PC-3 (cell line): ENCODE measurements at regions not wholly inside any gene's neighbourhood (a gene's known extent, or its start where the extent isn't known, plus 50 kb on each side); places are given as distances from the start of the nearest gene placed in this dataset.

ENCODE experiments used
- ATAC-seq: fragments of 200-7000 bp; cut with Tn5 transposase; 2 replicates; pipeline ENCODE4 v1.9.1; 2020; ENCODE audit warnings: mild to moderate bottlenecking, moderate library complexity
- BruUV-seq: library from RNA; stranded (reverse); fragments of 400-500 nt; replicated peaks from 2 replicates; lab custom pipeline; 2021; lab: Mats Ljungman, UMichigan
- CTCF ChIA-PET: fragments of 300-600 bp; sonication (Branson Sonifier 250); formaldehyde crosslinking; loops from one replicate; lab custom pipeline; 2022; ENCODE audit warnings: antibody characterized with exemption; lab: Charles Lee
- POLR2A ChIA-PET: fragments of 300-600 bp; sonication (Branson Sonifier 250); formaldehyde crosslinking; loops from one replicate; lab custom pipeline; 2022; ENCODE audit warnings: antibody characterized with exemption; ENCODE audit not compliant: unreplicated experiment; lab: Charles Lee
- DNase-seq: peaks from one replicate; pipeline ENCODE4 v3.0.0-alpha.2; 2015
- H2AFZ ChIP-seq: fragments of 300-600 bp; sonication (generic); 2 replicates; pipeline ENCODE4 v1.6.0; 2016; ENCODE audit warnings: antibody characterized with exemption, low read length
- H3F3A ChIP-seq: fragments of 300-600 bp; sonication (generic); one replicate; pipeline ENCODE4 v1.6.0; 2017; ENCODE audit warnings: antibody characterized with exemption, low read length, control low read depth, mild to moderate bottlenecking; ENCODE audit not compliant: unreplicated experiment
- H3K27ac ChIP-seq: fragments of 300-600 bp; sonication (generic); 2 replicates; pipeline ENCODE4 v1.5.1; 2016; ENCODE audit warnings: mild to moderate bottlenecking, low read length
- H3K27me3 ChIP-seq: fragments of 300-600 bp; sonication (generic); 2 replicates; pipeline ENCODE4 v1.6.1; 2016; ENCODE audit warnings: low read length, mixed read lengths
- H3K36me3 ChIP-seq: fragments of 300-600 bp; sonication (generic); 2 replicates; pipeline ENCODE4 v1.6.1; 2016; ENCODE audit warnings: low read depth, mixed run types, low read length, mixed read lengths
- H3K4me1 ChIP-seq: fragments of 300-600 bp; sonication (generic); 2 replicates; pipeline ENCODE4 v1.5.1; 2016; ENCODE audit warnings: low read length; ENCODE audit not compliant: insufficient read depth
- H3K4me2 ChIP-seq: fragments of 300-600 bp; sonication (generic); 2 replicates; pipeline ENCODE4 v1.6.0; 2016; ENCODE audit warnings: low read length
- H3K4me3 ChIP-seq: fragments of 300-600 bp; sonication (generic); 2 replicates; pipeline ENCODE4 v1.5.1; 2016; ENCODE audit warnings: mild to moderate bottlenecking, low read length, mixed read lengths
- H3K79me2 ChIP-seq: fragments of 300-600 bp; sonication (generic); 2 replicates; pipeline ENCODE4 v1.6.1; 2017; ENCODE audit warnings: low read length, mixed read lengths
- H3K9ac ChIP-seq: fragments of 300-600 bp; sonication (generic); 2 replicates; pipeline ENCODE4 v1.6.0; 2016; ENCODE audit warnings: mild to moderate bottlenecking, low read length
- H3K9me2 ChIP-seq: fragments of 300-600 bp; sonication (generic); replicated peaks from 2 replicates; pipeline ENCODE4 v1.6.1; 2016; ENCODE audit warnings: mixed run types, low read length, mixed read lengths
- H3K9me3 ChIP-seq: fragments of 300-600 bp; sonication (generic); 2 replicates; pipeline ENCODE4 v1.6.1; 2016; ENCODE audit warnings: low read length, mixed read lengths
- H4K20me1 ChIP-seq: fragments of 300-600 bp; sonication (generic); 2 replicates; pipeline ENCODE4 v1.6.1; 2016; ENCODE audit warnings: low read length, mixed read lengths
- CTCF ChIP-seq: fragments of 300-600 bp; sonication (generic); conservative IDR thresholded peaks from 2 replicates; pipeline ENCODE4 v1.5.1; 2017; ENCODE audit warnings: antibody characterized with exemption, low read depth, mild to moderate bottlenecking, low read length
- EZH2 ChIP-seq: fragments of 300-600 bp; sonication (generic); IDR thresholded peaks from one replicate; pipeline ENCODE4 v1.6.1; 2017; ENCODE audit warnings: antibody characterized with exemption, mild to moderate bottlenecking, low read length; ENCODE audit not compliant: unreplicated experiment
- EZH2phosphoT487 ChIP-seq: fragments of 300-600 bp; sonication (generic); IDR thresholded peaks from 2 replicates; pipeline ENCODE4 v1.6.1; 2018; ENCODE audit warnings: mild to moderate bottlenecking, antibody characterized with exemption, low read length, borderline replicate concordance
- intact Hi-C: fragments of 100-400 bp; cut with micrococcal nuclease; formaldehyde crosslinking; loops from 2 replicates; pipeline ENCODE4 v1.9.0; 2023

GRCh38 chr14:32256576-32256975 lies 53.5 kb upstream of the RNU6-8 start:
- ChIA-PET POLR2A (no interaction called here), CTCF (interaction anchor here (0.6 to 1.4 kb wide), 5 partner anchors 74 to 322 kb away, joined by 3 to 8 read pairs (median 3); no protein-coding TSS in a partner anchor)
- peaks cover 31% of the 10 kb centered on the region for H3K4me1 ChIP-seq

GRCh38 chr14:32258336-32258993 lies 55.4 kb upstream of the RNU6-8 start:
- DNase-seq, result no peak
- H3K4me3 ChIP-seq, result no peak overlapping the region
- no peaks in the 10 kb centered on the region for H3K79me2 ChIP-seq
- ChIA-PET CTCF (interaction anchor here (0.6 to 1.0 kb wide), 2 partner anchors 248 to 302 kb away, joined by 3 to 6 read pairs; no protein-coding TSS in a partner anchor), POLR2A (interaction anchor here (0.6 kb wide), 1 partner anchor 46 kb away, joined by 7 read pairs; no protein-coding TSS in a partner anchor)
- H4K20me1 ChIP-seq, result no peaks in the 10 kb centered on the region
- H3K9me3 ChIP-seq, result no peaks in the 10 kb centered on the region
- no TSS peak for BruUV-seq
- H3K9me2 ChIP-seq, result no peaks in the 10 kb centered on the region
- no peaks in the 10 kb centered on the region for H3K36me3 ChIP-seq
- TF ChIP-seq CTCF (no peak), EZH2phosphoT487 (no peak), EZH2 (no peak)
- no peaks in the 10 kb centered on the region for H3K27me3 ChIP-seq
- no peak for ATAC-seq
- no peak overlapping the region for H3K9ac ChIP-seq
- peaks cover 31% of the 10 kb centered on the region for H3K4me1 ChIP-seq
- H3K4me2 ChIP-seq, result no peak overlapping the region
- H2AFZ ChIP-seq, result no peak overlapping the region
- intact Hi-C loops, result loop anchor here (5.0 kb wide), 2 partner anchors 139 to 251 kb away; no protein-coding TSS in a partner anchor
- no peak overlapping the region for H3K27ac ChIP-seq
- H3F3A ChIP-seq, result no peaks in the 10 kb centered on the region

More at GRCh38 chr14:32256576-32256975, 53.5 kb upstream of the RNU6-8 start:
- Histone ChIP-seq H3K27me3 (no peaks in the 10 kb centered on the region), H3K9me3 (no peaks in the 10 kb centered on the region), H3K9me2 (no peaks in the 10 kb centered on the region), H3K4me2 (0 out of 2 replicates have a peak overlapping the region, but pooled peaks have one; percentile 3), H3K9ac (no peak overlapping the region), H3K4me3 (no peak overlapping the region), H2AFZ (no peak overlapping the region), H3K27ac (no peak overlapping the region), H4K20me1 (no peaks in the 10 kb centered on the region), H3K36me3 (no peaks in the 10 kb centered on the region), H3K79me2 (no peaks in the 10 kb centered on the region), H3F3A (no peaks in the 10 kb centered on the region)
- BruUV-seq, result no TSS peak
- TF ChIP-seq EZH2 (no peak), CTCF (no peak), EZH2phosphoT487 (no peak)
- ATAC-seq (peak; percentile 3; the same call in 1 of the 2 replicates), DNase-seq (peak; percentile 25)
- intact Hi-C loops, result loop anchor here (1.0 to 5.0 kb wide), 4 partner anchors 52 to 249 kb away; no protein-coding TSS in a partner anchor
